HG03354 (cell line): ENCODE measurements at regions not wholly inside any gene's neighbourhood (a gene's known extent, or its start where the extent isn't known, plus 50 kb on each side); places are given as distances from the start of the nearest gene placed in this dataset.

Source experiments
- ATAC-seq: cut with Tn5 transposase; IDR thresholded peaks from one replicate; pipeline ENCODE4 v1.9.1; 2021; ENCODE audit warnings: mild to moderate bottlenecking; ENCODE audit not compliant: unreplicated experiment, poor library complexity, severe bottlenecking

DNA sequence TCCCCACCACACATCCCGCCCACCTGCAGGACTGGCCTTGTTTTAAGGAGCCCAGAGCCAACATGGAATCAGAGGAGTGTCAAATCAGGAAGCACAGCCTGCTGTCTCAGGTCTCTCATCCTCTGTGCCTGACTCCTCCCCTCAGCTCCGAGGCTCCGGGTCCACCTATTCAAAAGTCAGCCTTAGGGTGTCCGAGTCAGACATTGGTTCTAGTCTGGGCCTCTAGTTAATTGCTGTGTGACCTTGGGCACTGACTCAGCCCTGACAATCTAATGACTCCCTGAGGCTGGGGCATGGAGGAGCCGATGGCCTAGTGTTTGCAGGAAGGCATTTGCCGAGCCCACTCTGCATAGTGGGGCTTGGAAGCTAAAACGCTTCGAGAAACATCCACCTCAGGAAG, 223.1 kb upstream of the PPP2R2D start:
- no peak for ATAC-seq

DNA sequence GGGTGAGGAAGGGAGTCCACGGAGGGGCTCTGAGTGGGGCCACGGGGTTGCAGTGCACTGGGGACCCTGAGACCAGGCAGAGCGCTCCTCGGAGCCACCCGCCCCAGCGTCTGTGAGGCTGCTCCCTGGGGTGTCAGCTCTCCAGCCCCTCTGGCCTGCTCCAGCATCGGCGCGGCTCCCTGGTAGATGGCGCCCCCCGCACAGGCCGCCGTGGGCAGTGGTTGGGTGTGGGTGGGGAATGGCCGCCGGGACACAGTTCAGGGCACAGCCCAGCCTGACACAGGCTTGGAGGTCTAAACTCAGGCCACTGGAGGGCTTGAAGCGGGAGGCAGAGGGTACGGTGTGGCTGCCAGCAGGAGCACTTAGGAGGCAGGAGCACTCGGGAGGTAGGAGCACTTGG, 222.6 kb upstream of the PPP2R2D start:
- ATAC-seq = no peak

DNA sequence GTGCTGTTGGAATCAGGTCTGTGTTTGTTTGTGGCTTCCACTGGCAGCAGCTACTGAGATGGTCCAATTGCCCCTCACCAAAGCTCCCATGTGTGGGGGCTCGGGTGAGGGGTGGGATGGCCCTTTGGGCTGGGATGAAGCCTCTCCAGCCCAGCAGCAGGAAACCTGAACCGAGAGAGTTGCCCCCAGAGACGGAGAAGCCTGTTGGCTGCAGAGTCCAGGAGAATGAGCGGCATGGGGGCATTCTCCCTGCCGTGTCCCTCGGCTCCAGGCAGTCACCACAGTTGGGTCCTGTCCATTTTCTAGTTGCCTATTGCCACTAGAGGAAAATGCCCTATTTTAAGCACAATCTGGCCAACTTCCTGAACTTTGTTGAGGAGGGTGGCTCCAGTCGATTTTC, 222.2 kb upstream of the PPP2R2D start:
- no peak for ATAC-seq

DNA sequence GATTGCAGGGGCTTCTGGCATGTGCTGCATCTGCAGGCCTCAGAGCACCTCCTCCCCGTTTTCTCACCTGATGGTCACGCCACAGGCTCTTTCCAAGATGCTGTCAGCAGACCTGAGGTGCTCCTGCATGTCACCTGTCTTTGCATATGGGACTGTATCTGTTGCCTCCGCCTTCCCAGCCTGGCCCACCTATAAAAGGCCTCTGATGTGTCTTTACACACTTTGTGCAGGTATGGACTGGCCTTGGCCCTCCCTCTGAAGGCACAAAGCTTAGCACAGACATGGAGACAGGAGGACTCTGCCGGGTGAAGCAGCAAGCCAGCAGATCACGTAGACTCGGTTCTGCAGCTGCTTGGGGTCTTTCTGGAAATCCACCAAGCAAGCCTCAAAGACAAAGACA, 220.9 kb upstream of the PPP2R2D start:
- ATAC-seq = no peak

DNA sequence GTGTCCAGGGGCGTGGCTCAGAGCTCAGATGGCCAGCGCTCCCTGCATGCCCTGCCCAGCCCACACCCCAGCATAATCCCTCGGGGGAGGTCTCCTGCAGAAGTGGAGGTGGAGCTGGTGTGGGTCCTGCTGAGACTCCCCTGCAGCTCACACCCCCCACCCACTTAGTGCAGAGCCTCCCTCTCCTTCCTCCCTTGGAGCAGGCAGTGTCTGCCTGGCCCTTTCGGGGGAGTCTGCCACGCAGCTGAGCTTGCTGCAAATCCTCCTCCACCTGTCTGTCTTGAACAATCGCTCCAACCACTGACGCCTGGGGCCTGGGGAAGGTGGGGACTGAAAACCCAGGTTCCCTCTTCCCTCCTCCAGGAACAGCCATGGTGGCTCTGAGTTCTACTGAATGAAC, 219.7 kb upstream of the PPP2R2D start:
- ATAC-seq = no peak

DNA sequence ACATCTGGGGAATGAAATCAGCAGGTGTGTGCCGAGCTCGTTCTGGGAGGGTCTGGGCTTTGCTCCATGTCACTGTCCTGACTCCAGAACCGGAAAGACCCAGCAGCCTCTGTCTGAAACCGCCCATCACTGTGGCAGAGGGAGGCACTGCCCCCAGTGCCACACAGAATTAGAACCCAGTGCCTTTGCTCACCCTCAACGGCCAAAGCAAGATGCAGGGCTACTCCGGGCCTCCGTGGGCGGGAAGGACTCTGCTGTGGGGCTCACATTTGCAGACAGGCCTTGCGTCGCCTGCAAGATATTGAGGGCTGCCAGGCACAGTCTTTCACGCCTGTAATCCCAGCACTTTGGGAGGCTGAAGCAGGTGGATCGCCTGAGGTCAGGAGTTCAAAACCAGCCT, 219.2 kb upstream of the PPP2R2D start:
- ATAC-seq = no peak

DNA sequence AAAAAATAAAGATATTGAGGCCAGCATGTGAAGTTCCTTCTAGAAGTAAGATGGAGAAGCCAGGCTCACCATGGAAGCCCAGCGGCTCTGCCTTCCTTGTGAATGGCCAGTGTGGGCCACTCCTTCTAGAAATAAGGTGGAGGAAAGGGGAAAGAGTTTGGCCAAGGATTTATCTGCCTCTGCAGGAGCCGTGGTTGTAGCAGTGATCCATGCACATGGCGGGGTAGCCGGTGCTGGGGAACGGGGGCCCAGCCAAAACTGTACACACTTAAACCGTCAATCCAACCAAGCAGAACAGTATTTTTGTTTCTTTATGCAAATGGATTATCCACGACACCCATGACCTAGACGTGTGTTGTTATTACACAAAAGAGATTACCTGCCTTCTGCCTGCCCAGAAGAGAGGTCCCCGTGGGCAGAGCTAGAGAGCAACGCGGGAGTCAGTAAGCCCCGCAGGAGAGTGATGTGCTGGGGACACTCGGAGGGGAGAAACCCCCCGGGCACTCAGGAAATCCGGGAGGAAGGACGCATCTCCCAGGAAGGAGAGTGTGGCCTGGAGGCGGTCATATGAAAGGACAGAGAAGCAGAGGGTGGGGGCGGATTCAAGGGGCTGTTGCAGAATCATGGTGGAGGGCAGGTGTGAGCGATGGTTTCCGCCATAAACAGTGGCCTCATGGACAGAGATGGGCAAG, 218.4 kb upstream of the PPP2R2D start:
- no peak for ATAC-seq

DNA sequence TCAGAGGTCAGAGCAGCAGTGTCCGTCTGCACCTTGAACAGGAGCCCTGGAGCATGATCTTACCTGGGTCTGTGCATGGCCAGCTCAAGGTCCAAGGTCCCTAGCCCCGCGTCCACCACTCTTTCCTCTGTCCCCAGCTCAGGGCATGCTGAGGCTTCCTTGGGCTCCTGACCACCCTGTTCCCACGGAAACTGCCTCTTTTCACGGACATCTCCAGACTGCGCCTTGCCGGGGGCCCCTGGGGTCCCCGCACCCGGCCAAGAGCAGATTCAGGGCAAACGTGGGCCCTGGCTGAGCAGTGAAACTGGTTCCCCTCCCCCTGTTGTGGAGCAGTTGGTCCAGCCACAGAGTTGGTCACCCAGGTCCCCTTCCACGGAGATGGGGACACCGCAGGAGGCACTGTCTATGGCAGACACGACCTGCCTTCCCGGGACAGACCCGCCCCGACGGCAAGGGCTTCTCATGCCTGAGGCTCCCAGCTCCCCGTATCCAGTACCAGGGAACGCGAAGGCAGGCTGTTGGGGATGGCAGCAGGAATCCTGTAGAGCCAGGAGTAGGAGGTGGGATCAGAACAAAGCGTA, 217.4 kb upstream of the PPP2R2D start:
- no peak for ATAC-seq

DNA sequence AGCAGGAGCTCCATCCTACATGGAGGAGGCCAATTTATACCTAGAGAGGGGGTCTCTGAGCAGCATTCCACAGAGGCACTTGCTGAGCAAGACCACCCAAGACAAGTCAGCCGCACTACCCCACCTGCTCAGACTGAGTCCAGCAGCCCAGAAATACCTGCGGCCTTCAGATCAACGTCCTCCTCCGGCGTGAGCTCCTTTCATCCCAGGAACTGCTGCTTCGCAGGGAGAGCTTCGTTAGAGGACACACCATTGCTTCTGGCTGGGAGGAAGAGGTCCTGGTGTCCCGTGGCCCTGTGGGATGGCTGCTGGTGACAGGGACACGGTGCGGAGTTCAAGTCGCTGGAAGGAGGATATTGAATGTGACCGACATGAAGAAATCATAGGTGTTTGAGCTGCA, 216.9 kb upstream of the PPP2R2D start:
- ATAC-seq = no peak

DNA sequence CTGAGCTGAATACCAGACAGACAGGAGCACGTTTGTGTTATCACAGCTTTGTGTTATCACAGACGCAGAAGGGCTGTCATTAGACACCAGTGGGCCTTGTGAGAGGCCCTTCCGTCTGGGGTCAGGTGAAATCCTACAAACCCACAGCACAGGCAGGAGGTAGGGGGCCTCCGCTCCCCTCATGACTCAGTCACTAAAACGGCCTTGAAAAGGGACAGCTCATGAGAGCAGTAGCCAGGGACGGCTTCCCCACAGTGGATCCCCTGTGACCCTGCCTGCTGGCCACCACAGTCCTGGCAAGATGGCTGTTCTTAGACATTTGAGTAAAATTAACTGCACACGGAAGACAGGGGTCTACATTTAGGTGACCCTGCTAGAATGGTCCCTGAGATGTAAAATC, 215.8 kb upstream of the PPP2R2D start:
- ATAC-seq = no peak

DNA sequence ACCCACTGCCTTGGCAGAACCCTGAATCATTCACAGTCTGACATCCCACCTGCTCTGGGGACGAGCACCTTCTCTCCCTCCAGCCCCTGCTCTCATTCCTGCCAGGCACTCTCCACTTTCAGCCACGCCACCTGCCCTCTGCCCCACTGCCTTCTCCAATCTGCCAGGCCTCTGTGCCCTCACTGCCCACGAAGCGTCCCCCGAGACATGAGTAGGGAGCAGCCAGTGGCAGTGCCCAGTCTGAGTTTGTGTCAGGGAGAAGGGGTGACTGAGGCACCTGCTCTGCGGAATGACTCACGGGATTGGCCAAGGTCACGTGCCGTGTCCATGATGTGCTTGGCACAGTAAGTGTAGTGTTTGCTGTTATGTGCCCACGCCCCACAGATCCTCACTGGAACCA, 215.2 kb upstream of the PPP2R2D start:
- no peak for ATAC-seq

DNA sequence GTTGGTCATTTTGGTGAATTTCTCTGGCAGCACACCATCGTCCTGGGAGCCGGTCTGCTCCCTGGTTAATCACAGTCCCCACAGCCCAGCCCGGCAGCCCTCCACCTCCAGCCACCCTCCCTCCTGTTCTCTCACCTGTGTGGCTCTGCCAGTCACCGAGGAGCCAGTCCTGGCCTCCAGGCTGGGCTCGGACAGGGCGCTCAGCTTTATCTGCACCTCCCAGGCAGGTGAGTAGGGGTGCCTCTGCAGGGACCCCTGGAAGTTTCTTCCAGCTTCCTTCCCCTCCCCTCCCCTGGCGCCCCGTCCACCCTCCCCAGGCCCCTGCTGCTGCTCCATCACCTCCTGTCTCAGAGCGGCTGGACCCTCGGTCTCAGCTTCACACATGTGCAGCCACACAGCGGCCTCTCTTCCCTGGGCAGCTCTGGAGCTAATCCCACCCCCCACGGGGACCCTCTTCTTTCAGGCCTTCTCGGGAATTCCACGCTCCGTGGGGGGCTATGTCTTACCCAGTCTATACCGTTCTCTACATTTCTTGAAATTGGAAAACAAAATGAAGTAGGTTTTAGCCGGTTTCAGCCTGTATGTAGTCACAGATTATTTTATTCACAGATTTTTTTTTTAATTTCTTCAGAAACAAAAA, 213.9 kb upstream of the PPP2R2D start:
- no peak for ATAC-seq

DNA sequence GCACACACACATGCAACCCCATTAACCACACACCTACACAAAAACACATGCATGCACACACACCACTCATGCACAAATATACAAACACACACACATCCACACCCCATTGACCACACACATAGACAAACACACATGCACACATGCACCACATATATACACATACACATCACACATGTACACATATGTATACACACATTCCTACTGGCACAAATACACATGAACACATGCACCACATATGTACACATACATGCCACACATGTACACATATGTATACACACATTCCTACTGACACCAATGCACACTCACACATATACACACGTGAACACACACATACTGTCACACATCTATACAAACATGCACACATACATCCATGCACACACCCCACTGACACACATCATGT, 212.5 kb upstream of the PPP2R2D start:
- ATAC-seq = no peak

DNA sequence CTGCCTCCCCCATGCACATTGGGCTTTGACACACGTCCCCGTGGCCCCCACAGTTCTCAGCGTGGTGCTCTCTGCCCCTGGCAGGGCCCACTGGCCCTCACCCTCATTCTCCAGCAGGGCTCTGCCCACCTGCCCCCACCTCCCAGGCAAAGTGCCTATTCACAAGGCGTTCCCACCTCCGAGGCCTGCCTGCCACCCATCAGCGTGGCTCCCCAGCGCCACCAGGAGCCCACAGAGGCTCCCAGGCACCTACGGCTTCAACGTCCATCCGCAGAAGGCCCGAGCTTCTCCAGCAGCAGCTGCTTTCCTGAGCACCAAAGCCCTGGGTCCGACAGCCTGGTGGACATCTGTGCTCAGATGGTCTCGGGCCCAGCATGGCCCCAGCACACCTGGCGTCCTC, 211.8 kb upstream of the PPP2R2D start:
- ATAC-seq = no peak

DNA sequence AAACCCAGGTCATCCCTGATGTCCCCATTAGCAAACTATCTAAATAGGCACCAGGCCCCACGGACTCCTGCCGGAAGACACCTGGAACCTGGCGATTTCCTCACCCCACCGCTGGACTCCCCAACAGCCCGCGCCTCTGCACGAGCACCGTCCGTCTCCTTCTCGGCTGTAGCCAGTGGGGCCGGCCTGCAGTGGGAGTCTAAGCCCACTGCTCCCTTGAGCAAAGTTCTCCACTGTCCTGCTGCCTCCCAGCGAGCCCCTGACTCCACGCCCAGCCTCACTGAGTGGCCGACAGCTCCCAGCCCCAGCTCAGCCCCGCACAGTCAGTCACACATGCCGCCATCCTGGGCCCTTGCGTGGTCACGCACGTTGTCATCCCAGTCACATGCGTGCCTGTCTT, 211.3 kb upstream of the PPP2R2D start:
- no peak for ATAC-seq

DNA sequence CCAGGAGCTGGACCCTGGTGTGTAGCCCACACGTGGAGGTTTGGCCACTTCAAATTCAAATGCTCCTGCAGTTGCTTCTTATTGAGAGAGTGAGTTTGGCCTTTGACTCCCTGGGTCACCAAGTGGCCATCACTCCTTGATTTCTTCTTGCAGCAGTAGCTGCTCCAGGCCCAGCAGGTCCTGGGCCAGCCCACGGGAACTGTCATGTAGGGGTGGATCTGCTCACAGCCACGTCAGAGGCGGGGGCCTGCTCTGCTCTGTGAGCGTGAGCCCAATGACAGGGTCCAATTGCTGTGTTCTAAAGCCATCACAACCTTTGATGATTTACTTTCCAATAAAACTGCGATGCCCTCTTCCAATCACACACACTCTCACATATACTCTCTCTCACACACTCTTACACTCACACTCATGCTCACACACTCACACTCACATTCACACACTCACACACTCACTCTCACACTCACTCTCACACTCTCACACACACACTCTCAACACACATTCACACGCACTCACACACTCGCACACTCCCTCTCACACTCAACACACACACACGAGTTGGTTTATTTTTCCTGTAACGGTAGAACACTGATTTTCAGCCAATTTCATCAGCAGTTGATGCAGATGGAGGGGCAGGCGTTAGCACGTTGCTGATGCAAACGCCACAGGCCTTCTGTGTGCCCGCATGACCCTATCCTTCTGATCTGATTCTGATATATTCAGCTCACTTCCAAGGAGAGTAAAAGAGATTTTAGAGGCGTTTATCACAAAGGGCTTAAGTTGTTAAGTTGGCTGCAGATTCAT, 210.7 kb upstream of the PPP2R2D start:
- ATAC-seq = no peak

DNA sequence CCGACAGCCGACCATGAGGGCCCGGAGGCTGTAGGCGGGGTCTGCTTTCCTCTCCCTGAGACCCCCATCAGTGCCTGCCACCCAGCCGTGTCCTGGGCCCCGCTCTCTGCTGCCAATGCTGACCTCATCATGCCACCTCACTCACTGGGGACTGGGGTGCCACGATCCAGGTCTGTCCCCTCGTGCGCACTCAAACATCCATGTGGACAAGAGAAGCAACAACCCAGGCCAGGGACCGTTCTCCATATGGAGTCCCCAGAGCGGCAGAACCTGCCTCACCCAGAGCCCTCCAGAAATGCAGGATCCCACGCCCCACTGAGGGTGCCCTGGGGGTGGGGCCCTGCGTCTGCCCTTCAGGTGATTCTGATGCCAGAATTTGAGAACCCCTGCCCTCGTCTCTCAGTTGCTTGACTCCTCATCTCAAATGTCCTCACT, 210.0 kb upstream of the PPP2R2D start:
- ATAC-seq = no peak

DNA sequence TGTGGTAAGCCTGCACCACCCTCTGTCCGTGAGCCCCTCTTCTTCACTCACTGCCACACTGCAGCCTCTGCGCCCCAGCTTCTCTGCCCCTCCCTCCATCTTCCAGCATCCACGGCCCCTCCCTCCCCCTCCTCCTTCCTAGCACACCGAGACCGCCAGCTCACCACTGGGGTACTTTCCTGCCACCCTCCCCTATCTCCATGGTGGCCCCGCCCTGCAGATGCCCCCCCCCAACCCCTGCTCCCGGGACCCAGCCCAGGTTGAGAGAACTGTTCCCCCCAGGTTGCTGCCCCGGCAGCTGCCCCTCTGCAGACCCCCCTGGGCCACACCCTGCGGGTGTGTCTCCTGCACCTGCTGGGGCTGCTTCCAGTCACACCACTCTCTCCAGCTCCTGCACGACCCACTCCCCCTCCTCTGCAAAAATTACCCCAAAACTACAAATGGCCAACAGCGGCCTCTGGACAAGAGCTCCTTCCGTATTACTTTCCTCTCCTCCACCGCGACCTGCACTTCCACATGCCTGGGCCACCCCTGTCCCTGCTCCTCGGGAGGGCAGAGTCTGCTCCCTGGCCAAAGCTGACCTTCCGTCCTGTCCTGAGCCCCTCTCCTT, 209.2 kb upstream of the PPP2R2D start:
- ATAC-seq = no peak

DNA sequence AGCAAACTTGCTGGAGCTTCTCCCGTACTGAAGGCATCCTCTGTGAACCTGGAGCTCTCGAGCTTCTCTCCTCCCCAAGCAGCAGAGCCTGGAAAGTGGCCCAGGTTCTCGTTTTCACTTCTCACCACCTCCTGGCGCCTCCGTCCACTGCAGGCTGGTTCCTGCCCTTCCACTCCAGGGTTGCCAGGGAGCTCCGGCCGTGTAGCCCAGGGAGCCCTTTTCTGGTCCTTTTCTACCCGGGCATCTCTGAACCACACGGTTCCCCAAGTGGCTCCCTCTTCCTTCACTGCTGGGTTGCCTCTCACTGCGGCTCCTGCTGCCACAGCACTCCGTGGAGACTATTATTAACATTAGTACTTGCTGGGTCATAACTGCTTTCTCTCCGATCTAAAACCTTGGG, 208.6 kb upstream of the PPP2R2D start:
- ATAC-seq = no peak

DNA sequence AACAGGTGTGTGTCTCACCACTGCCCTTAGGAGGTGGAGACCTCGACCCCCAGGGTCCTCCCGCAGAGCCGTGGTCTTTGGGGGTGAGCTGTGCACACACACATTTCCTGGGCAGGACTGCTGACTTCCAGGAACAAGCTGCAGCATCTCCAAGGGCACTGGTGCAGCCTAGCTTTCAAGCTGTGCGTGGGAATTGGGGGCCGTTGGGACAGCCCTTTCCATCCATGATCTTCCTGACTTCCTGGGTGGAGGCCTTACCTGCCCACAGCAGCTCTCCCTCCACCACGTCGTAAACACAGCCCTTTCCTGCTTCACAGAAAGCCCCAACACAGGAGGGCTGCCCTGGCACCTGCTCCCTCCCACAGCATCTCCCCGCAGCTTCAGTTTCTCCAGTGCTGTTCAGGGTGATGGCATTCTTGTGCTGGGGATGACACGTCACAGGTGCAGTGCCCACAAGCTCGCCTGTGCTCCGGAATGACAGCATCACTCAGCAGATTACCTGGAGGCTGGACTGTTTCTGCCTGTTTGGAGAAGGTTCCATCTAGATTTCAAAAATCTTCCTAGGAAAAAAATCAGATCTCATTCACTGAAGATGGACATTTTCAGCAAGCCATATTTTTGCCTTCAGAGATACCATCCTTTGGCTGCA, 208.0 kb upstream of the PPP2R2D start:
- no peak for ATAC-seq
